Mesenchymal stem cell (in vitro differentiated cells and primary cell): ENCODE measurements at regions not wholly inside any gene's neighbourhood (a gene's known extent, or its start where the extent isn't known, plus 50 kb on each side); places are given as distances from the start of the nearest gene placed in this dataset.
A peak's percentile ranks its signal among the peaks of the same experiment; 100 is the strongest.
"Not testable (repeated sequence)": the region's sequence is repeated elsewhere in the genome, so short reads cannot be mapped to it uniquely, and the experiment has no call there.

Experiments
- DNase-seq: peaks from one replicate; pipeline ENCODE4 v3.0.0-alpha.2; 2013
- H2AFZ ChIP-seq: one replicate; pipeline ENCODE4 v1.6.1; 2013; ENCODE audit warnings: low read depth, mild to moderate bottlenecking, control low read depth, inconsistent platforms, low read length, moderate library complexity
- H2AK5ac ChIP-seq: 2 replicates; pipeline ENCODE4 v1.6.1; 2013; ENCODE audit warnings: low read length, moderate library complexity, mild to moderate bottlenecking, inconsistent platforms; ENCODE audit not compliant: severe bottlenecking
- H2BK120ac ChIP-seq: one replicate; pipeline ENCODE4 v1.6.1; 2013; ENCODE audit warnings: low read depth, mild to moderate bottlenecking, inconsistent platforms, low read length, moderate library complexity
- H2BK12ac ChIP-seq, 2 experiments: one replicate each; pipeline ENCODE4 v1.6.1; 2013; ENCODE audit warnings: inconsistent platforms in 2 of 2, low read length in 2 of 2, mild to moderate bottlenecking in 2 of 2, moderate library complexity in 2 of 2, control low read depth in 1 of 2
- H2BK15ac ChIP-seq: one replicate; pipeline ENCODE4 v1.6.1; 2013; ENCODE audit warnings: mild to moderate bottlenecking, low read depth, inconsistent platforms; ENCODE audit not compliant: poor library complexity, severe bottlenecking
- H2BK5ac ChIP-seq: 2 replicates; pipeline ENCODE4 v1.6.1; 2013; ENCODE audit warnings: low read depth, mild to moderate bottlenecking, low read length, control low read depth, inconsistent platforms; ENCODE audit not compliant: poor library complexity, severe bottlenecking
- H3K14ac ChIP-seq, 2 experiments: one replicate each; pipeline ENCODE4 v1.6.1; 2013; ENCODE audit warnings: inconsistent platforms in 2 of 2, low read length in 2 of 2, control low read depth in 1 of 2, mild to moderate bottlenecking in 1 of 2, moderate library complexity in 1 of 2
- H3K18ac ChIP-seq, 2 experiments: one replicate each; pipeline ENCODE4 v1.6.1; 2013; ENCODE audit warnings: inconsistent platforms in 2 of 2, low read length in 2 of 2, control low read depth in 1 of 2, low read depth in 1 of 2, mild to moderate bottlenecking in 1 of 2
- H3K23ac ChIP-seq, 2 experiments: one replicate each; pipeline ENCODE4 v1.6.1; 2013; ENCODE audit warnings: inconsistent platforms in 2 of 2, low read length in 2 of 2, mild to moderate bottlenecking in 2 of 2, moderate library complexity in 2 of 2, control low read depth in 1 of 2
- H3K27ac ChIP-seq: 2 replicates; pipeline ENCODE4 v1.5.1; 2013; ENCODE audit warnings: mild to moderate bottlenecking, moderate library complexity, low read length, control low read depth, inconsistent platforms; ENCODE audit not compliant: poor library complexity, severe bottlenecking
- H3K27me3 ChIP-seq, 2 experiments: 2 replicates each; pipeline versions ENCODE4 v1.6.1 to v1.7.0; 2013; ENCODE audit warnings: low read length in 2 of 2, mild to moderate bottlenecking in 2 of 2, moderate library complexity in 2 of 2, control low read depth in 1 of 2, inconsistent platforms in 1 of 2; ENCODE audit not compliant: control insufficient read depth in 1 of 2, insufficient read depth in 1 of 2
- H3K36me3 ChIP-seq, 2 experiments: 2 replicates each; pipeline versions ENCODE4 v1.6.1 to v1.7.0; 2013; ENCODE audit warnings: low read length in 2 of 2, control low read depth in 1 of 2, inconsistent platforms in 1 of 2, low read depth in 1 of 2, mild to moderate bottlenecking in 1 of 2; ENCODE audit not compliant: insufficient read depth in 2 of 2, control insufficient read depth in 1 of 2
- H3K4ac ChIP-seq, 2 experiments: one replicate each; pipeline ENCODE4 v1.6.1; 2013; ENCODE audit warnings: inconsistent platforms in 2 of 2, low read length in 2 of 2, mild to moderate bottlenecking in 2 of 2, moderate library complexity in 2 of 2, control low read depth in 1 of 2, low read depth in 1 of 2
- H3K4me1 ChIP-seq: 2 replicates; pipeline ENCODE4 v1.6.1; 2013; ENCODE audit warnings: low read depth, low read length, control low read depth; ENCODE audit not compliant: control insufficient read depth, insufficient read depth
- H3K4me2 ChIP-seq: 2 replicates; pipeline ENCODE4 v1.6.1; 2013; ENCODE audit warnings: low read length, mild to moderate bottlenecking, inconsistent platforms; ENCODE audit not compliant: poor library complexity, severe bottlenecking
- H3K4me3 ChIP-seq, 2 experiments: 2 replicates each; pipeline versions ENCODE4 v1.5.1 to v1.7.0; 2013; ENCODE audit warnings: low read length in 2 of 2, mild to moderate bottlenecking in 2 of 2, control low read depth in 1 of 2, low read depth in 1 of 2; ENCODE audit not compliant: insufficient read depth in 1 of 2
- H3K79me1 ChIP-seq: replicated peaks from 2 replicates; pipeline ENCODE4 v1.6.1; 2013; ENCODE audit warnings: mild to moderate bottlenecking, control low read depth, low read length, inconsistent platforms; ENCODE audit not compliant: poor library complexity, severe bottlenecking
- H3K9ac ChIP-seq: 2 replicates; pipeline ENCODE4 v1.7.0; 2013; ENCODE audit warnings: mild to moderate bottlenecking, low read length, moderate library complexity
- H3K9me3 ChIP-seq: 2 replicates; pipeline ENCODE4 v1.7.0; 2013; ENCODE audit warnings: mild to moderate bottlenecking, low read length; ENCODE audit not compliant: control insufficient read depth
- H4K8ac ChIP-seq: one replicate; pipeline ENCODE4 v1.6.1; 2013; ENCODE audit warnings: inconsistent platforms, mild to moderate bottlenecking, low read length, moderate library complexity
- H4K91ac ChIP-seq: one replicate; pipeline ENCODE4 v1.6.1; 2013; ENCODE audit warnings: mild to moderate bottlenecking, low read length, inconsistent platforms
- whole genome bisulfite sequencing: methylation state at CpG from one replicate; pipeline ENCODE4 v1.1.7; 2013; ENCODE audit warnings: mixed read lengths; 5-methylcytosine and 5-hydroxymethylcytosine counted together

GRCh38 chr5:99045871-99046270, 117.1 kb upstream of the CHD1 start:
- H2BK120ac ChIP-seq: no peak overlapping the region
- H2BK5ac ChIP-seq: no peak overlapping the region
- no peaks in the 10 kb centered on the region for H3K79me1 ChIP-seq
- no peak overlapping the region for H2BK15ac ChIP-seq
- no peak overlapping the region for H2BK12ac ChIP-seq
- H3K4me2 ChIP-seq: no peak overlapping the region
- no peak overlapping the region for H3K14ac ChIP-seq
- WGBS: 0% methylated on average over 4 of the region's 4 CpGs
- no peak overlapping the region for H3K23ac ChIP-seq
- H3K36me3 ChIP-seq: no peaks in the 10 kb centered on the region
- H3K4me1 ChIP-seq: no peaks in the 10 kb centered on the region
- H3K4ac ChIP-seq: no peak overlapping the region
- no peak overlapping the region for H2AK5ac ChIP-seq
- no peaks in the 10 kb centered on the region for H3K9me3 ChIP-seq
- H3K18ac ChIP-seq: no peak overlapping the region
- DNase-seq: peak; percentile 45
- no peak overlapping the region for H4K8ac ChIP-seq
- H3K27me3 ChIP-seq: no peaks in the 10 kb centered on the region
- H3K27ac ChIP-seq: no peak overlapping the region
- H3K9ac ChIP-seq: no peak overlapping the region
- H3K4me3 ChIP-seq: no peak overlapping the region
- H4K91ac ChIP-seq: no peak overlapping the region
- no peak overlapping the region for H2AFZ ChIP-seq

- H3K14ac ChIP-seq, H4K8ac ChIP-seq, H3K4me1 ChIP-seq, H3K9ac ChIP-seq, H2BK120ac ChIP-seq, H2AK5ac ChIP-seq, H2BK15ac ChIP-seq, H2AFZ ChIP-seq, H4K91ac ChIP-seq, H3K4me3 ChIP-seq, H3K9me3 ChIP-seq, H3K36me3 ChIP-seq, H2BK12ac ChIP-seq, H3K18ac ChIP-seq, H3K4ac ChIP-seq, H3K27ac ChIP-seq, H3K27me3 ChIP-seq, DNase-seq, H3K4me2 ChIP-seq, H3K79me1 ChIP-seq, H3K23ac ChIP-seq, H2BK5ac ChIP-seq: not testable (repeated sequence)
- WGBS: 91% methylated on average over 5 of the region's 6 CpGs
These were observed 114.5 kb upstream of the CHD1 start for GRCh38 chr5:99043257-99043656.

GRCh38 chr5:99037668-99038067, 108.9 kb upstream of the CHD1 start:
- 66% methylated on average over 8 of the region's 8 CpGs for WGBS
- no peak overlapping the region for H3K23ac ChIP-seq
- H3K4me2 ChIP-seq: no peak overlapping the region
- no peak overlapping the region for H2BK120ac ChIP-seq
- H3K9me3 ChIP-seq: no peaks in the 10 kb centered on the region
- H3K9ac ChIP-seq: no peak overlapping the region
- no peak overlapping the region for H4K91ac ChIP-seq
- no peak overlapping the region for H2AFZ ChIP-seq
- H3K4me1 ChIP-seq: no peaks in the 10 kb centered on the region
- no peak overlapping the region for H2AK5ac ChIP-seq
- no peak overlapping the region for H2BK5ac ChIP-seq
- peak overlapping the region in 1 of 2 experiments; percentile 20 for H2BK12ac ChIP-seq
- no peak overlapping the region for H3K14ac ChIP-seq
- no peaks in the 10 kb centered on the region for H3K27me3 ChIP-seq
- H3K36me3 ChIP-seq: no peaks in the 10 kb centered on the region
- no peak overlapping the region for H4K8ac ChIP-seq
- no peak overlapping the region for H3K27ac ChIP-seq
- peak overlapping the region; percentile 19 to 40 for H3K18ac ChIP-seq
- no peak overlapping the region for H3K4ac ChIP-seq
- DNase-seq: no peak
- no peak overlapping the region for H2BK15ac ChIP-seq
- no peak overlapping the region for H3K4me3 ChIP-seq
- no peaks in the 10 kb centered on the region for H3K79me1 ChIP-seq

- H2BK120ac ChIP-seq: no peak overlapping the region
- H3K9me3 ChIP-seq: no peaks in the 10 kb centered on the region
- H2AFZ ChIP-seq: no peak overlapping the region
- WGBS: no CpG with 5 or more reads among the region's 1 CpG
- DNase-seq: no peak
- H3K9ac ChIP-seq: no peak overlapping the region
- no peak overlapping the region for H2BK5ac ChIP-seq
- no peak overlapping the region for H3K14ac ChIP-seq
- no peak overlapping the region for H3K4me3 ChIP-seq
- H3K4me2 ChIP-seq: no peak overlapping the region
- no peak overlapping the region for H2BK12ac ChIP-seq
- H4K91ac ChIP-seq: no peak overlapping the region
- H3K36me3 ChIP-seq: no peaks in the 10 kb centered on the region
- H3K79me1 ChIP-seq: no peaks in the 10 kb centered on the region
- H2AK5ac ChIP-seq: no peak overlapping the region
- no peak overlapping the region for H3K18ac ChIP-seq
- H3K4me1 ChIP-seq: no peaks in the 10 kb centered on the region
- H2BK15ac ChIP-seq: no peak overlapping the region
- H3K27ac ChIP-seq: no peak overlapping the region
- H3K4ac ChIP-seq: no peak overlapping the region
- no peak overlapping the region for H4K8ac ChIP-seq
- H3K23ac ChIP-seq: no peak overlapping the region
- H3K27me3 ChIP-seq: no peaks in the 10 kb centered on the region
These were observed 107.1 kb upstream of the CHD1 start for GRCh38 chr5:99035942-99036341.
